ENCODE measurements at regions not wholly inside any gene's neighbourhood (a gene's known extent, or its start where the extent isn't known, plus 50 kb on each side); places are given as distances from the start of the nearest gene placed in this dataset.

DNA sequence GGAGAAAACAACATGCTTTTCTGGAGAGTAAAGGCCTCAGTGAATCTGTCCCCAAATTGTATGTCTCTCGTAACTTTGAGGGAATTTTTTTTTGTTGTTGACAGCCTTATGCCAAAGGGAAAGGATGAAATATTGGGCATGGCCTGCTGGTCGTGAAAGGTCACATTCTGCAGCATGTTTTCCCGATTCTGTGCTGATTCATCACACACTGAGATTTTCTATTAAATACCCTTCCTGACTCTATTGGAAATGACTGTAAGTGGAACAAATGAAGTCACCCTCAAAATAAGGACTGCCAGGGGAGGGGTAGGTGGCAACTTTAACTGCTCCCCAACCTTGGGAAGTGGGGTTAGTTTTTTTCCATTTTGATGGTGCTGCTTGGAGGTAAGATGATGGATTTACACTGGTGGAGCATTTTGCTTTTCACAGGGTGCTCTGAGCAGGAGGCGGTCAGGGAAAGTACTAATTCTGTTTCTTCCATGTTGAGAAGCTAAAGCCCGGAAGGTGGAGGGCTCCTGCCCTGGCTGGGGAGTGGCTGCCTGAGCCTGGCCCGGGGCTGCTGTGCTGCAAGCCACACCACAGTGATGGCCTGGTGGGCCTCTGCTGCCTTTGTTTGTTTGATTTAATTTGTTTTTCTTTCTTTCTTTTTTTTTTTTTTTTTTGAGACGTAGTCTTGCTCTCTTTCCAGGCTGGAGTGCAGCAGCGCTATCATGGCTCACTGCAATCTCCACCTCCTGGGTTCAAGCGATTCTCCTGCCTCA lies 116.8 kb upstream of the SPATA13 start:
- FAIRE-seq (no peak), DNase-seq (ENCODE audit: low spot score) (no peak)

DNA sequence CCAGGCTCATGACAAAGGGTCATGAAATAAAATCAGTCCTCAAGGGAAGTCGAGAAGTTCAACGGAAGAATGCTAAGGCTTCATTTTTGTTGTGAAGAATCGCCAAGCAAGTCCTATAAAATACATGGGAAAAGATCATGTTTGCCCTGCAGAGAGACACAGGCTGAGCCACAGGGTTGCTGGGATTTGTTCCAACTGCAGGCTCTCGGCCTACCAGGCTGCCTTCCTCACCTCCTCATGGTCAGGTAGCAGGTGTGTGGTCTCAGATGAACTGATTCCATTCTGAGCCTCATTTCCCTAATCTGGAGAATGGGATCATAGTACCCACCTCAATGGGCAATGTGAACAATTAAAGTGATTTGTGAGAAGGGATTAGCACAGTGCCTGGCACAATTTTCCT lies 114.9 kb upstream of the SPATA13 start:
- DNase-seq (ENCODE audit: low spot score) (no peak), FAIRE-seq (no peak)

DNA sequence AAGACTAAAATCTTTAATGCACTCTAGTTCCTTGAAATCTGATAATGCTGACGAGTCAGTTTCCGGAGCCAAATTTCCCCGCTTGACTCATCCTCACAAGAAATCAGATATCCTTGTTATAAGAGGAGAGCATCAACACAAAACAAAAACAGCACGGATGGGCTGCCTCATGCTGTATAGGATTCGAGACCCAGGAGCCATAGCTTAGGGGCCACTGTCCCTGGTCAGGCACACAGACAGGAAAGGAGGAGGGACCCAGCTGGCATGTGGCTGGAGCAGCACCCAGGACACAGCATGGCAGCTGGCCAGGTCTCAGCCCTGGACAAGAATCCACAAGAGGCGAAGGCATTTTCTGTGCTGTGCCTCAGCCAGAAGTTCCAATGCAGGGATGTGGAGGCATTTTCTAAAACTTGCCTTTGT lies 110.2 kb upstream of the SPATA13 start:
- DNase-seq (ENCODE audit: low spot score) (no peak), FAIRE-seq (no peak)

DNA sequence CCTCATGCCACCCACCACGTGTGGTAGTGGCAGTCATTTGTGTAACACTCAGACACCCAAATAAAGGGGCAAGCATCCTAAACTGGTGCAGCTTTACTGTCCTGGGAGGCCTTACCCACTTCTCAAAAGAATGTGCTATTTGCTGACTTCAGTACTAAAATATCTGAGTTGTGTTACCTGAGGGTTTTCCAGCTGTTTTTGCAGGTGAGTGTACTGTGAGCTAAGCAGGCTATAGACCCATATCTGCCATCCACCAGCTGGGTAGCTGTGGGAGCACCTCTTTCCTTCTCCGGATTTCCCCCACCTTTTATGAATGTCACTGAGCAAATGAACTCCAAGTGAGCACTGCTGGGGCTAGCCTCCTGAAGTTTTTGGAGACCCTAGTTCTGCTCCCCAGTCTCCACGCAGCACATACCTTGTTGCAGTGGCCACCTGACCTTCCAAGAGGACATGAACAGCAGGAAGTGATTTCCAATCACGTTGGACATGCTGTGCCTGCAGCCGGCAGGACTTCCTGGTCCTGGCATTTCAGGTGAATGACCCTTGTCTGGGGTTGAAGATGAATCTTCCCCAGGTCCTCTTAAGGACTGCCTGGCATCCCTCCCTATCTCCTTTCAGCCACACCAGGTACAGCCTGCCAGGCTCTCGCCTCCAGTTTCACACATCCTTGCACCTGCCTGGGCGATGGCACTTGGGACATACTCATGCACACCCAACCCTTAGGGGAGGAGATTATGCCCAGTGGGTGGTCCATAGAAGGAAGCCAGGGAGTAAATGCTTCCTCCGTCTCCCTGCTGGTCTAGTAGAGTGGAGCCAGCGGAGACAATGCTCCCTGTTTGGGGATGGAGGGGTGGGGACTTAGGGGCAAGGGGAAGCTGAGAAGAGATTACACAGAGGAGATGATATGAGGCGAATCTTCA lies 109.5 kb upstream of the SPATA13 start:
- FAIRE-seq: no peak
- no peak for DNase-seq (ENCODE audit: low spot score)

DNA sequence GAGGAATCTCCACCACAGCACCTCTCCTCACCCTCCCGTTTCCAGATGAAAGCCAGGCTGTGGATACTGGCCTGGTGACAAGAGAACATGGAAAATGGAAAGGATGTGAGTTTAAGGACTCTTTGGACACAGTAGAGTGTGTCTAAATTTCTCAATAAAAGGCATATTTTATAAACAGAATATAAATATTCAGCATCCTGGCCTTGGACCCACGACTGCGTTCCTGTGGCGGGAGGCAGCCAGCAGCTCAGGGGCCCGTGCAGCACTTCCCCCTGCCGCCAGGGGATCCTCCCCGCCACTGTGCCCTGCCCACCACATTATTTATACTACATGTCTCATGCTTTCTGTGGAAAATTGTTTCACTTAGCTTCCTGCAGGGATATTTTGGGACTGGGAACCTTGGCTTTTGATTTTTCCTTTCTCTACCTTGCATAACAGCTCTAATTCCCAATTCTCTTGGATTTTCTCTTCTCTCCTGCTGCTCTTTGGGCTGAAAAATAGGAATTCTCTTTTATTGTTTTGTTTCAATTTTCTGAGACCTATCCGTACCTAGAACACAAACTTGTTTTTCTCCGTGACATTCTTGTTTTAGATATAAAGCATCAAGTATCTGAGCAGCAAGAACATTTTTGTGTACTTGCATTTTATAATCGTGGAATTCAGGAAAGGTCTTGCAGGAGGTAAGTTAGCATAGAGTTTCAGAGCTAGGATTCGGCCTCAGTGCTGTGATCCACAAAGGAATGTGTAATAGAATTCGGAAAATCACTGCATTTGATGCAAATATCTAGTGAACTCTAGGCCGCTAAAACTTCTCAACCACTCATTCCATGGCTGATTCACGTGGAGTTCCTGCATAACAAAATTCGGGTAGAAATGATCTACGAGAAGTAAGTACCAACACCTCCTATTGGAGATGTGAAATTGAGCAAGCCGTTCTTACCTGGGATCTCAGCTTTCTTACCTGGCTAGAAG lies 107.7 kb upstream of the SPATA13 start:
- FAIRE-seq (no peak), DNase-seq (ENCODE audit: low spot score) (peak; percentile 57)

DNA sequence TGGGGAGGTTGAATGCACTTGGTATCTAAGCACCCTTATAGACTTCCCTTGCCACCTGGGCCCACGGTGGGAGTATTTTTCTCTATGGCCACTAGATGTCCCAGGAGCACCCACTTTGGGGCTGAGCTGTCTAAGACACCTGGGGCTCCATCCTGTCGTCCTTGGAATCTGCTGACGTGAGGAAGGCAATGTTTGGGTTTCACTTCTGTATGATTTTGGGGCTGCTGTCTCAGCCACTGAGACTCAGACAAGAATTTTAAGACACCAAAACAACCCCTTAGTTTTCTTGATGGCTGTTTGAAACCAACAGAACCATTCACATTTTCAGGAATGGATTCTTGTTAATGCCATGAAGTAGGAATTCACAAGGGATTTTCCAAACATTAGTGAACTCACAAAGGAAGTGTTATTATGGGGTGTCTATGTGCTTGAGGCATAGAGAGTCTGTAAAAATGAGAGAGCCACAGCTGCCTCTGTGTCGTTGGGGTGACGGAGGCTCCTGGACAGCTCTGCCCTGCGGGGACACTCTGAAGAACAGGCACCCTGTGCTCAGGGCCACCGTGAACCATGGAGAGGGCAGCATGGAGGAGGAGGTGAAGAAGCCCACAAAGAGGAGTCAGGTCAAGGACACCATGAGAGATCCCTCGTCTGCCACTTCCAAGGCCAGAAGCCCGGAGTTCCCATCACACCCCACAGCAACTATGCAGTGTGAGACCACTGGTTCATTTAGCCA lies 106.8 kb upstream of the SPATA13 start:
- peak; percentile 65 for DNase-seq (ENCODE audit: low spot score)
- no peak for FAIRE-seq

DNA sequence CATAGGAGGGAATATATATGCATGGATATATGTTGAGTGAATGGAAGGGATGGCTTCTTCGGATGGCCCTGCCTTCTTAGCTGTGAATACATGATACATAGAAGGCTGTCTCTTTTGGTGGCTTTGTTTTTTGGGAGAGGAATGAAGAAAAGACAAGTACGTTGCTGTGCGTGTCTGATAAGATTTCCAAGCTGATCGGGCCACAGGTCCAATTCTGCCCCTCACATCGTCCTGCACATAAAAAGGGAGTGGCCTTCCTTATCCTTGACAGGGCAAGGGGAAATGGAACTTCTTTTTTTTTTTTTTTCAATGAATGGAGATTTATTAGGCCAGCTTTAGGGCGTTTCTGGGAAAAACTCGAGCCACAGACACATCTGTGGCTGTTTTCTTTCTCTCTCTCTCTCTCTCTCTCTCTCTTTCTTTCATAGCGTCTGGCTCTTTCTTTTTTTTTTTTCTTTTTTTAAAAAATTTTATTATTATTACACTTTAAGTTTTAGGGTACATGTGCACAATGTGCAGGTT lies 103.8 kb upstream of the SPATA13 start:
- no peak for FAIRE-seq
- DNase-seq (ENCODE audit: low spot score): no peak

DNA sequence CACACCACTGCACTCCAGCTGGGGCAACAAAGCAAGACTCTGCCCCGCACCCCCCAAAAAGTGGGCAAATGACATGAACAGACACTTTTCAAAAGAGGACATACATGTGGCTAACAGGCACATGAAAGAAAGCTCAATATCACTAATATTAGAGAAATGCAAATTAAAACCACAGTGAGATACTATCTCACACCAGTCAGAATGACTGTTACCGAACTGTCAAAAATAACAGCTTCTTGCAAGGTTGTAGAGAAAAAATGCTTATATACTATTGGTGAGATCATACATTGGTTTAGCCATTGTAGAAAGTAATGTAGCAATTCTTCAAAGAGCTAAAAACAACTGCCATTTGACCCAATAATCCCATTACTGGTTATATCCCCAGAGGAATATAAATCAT lies 99.5 kb upstream of the SPATA13 start:
- DNase-seq (ENCODE audit: low spot score) (no peak), FAIRE-seq (no peak)

DNA sequence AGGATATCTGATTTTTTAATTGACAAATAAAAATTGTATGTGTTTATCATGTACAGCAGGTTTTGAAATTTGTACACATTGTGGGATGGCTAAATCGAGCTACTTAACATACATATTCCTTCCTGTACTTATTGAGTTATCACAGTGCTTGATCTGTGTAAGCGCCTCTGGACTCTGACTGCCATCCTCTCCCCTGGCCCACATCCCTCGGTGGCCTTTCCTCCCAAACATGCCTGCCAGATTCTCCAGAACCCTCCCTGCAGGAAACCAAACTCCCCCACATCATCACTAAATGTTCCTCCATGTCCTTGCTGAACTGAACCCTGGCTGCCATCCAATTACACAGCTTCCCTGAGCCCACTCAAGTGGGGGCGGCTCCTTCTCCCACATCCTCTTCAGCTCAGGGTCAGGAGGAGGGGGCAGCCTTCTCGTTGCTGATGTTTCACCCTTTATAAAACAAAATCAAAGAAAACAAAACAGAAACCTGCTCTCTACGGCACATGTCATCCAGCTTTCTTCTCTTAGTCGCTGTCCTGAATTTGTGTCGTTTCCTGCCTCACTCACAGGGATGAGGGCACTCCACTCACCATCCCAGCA lies 97.1 kb upstream of the SPATA13 start:
- FAIRE-seq (no peak), DNase-seq (ENCODE audit: low spot score) (no peak)

DNA sequence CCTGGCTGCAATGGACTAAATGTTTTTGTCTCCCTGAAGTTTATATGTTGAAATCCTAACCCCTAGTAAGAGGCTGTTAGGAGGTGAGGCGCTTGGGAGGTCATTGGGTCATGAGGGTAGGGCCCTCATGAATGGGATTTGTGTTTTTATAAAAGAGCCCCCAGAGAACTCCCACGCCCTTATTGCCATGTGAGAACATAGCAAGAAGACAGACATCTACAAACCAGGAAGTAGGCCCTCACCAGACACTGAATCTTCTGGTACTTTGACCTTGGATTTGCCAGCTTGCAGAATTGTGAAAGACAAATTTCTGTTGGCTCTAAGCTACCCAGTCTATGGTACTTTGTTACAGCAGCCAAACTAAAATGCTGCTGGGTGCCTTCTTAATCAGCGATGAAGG lies 96.1 kb upstream of the SPATA13 start:
- DNase-seq (ENCODE audit: low spot score) (no peak), FAIRE-seq (no peak)

DNA sequence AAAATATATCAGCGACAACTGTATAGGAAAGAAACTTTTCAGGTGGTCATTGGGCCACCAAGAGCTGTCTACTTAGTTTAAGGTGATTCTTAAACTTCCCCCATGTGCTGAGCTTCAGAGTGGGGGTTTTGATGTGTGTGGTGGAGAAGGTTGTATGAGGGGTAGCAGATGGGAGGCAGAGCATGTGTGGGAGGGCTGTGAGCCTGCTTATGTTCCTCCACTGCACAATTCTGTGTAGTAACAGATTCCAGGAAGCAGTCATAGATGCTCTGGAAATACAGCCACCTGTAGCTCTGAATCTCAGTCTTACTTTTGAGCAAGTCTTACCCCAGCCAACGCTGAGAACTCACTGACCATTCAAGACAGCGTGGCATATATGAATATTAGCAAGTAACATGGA lies 95.3 kb upstream of the SPATA13 start:
- FAIRE-seq: no peak
- no peak for DNase-seq (ENCODE audit: low spot score)

DNA sequence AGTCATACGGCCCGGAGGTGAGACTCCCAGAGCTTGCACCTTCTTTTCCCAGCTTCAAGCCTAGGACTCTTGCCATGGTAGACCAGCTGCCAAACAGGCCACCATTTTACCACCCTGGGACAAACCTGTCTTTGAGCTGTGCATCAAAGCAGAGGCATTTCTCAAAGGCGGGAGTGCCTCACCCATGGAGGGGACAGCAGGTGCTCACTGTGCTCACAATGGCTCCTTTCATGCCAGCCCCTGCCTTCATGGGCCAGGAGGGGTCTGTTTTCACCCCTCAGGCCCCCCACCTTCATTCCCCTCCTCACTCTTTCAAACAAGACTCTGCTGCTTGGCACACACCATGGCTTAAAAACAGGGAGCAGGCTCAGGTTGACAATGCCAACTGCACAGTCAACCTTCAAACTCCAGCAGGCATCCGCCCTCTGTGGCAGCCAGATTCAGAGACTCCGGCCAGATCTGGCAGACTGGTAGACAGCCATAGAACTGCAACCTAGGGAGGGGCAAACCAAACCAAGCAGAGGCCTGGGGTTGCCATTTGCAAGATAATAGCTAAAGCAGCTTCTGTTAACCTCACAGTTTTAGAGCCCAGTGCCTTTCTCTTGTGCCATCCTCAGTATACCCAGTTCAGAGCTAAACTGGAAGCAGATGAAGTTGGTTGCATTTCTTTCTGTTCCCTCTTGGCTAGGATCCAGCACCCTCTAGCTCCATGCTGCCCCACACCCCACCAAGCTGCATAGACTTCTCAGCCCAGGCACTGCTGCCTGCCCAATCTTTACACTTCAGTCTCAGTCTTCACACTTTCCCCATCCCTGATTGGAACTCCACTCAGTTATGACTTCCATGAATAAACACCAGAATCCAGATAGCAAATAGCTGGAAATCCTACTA lies 93.9 kb upstream of the SPATA13 start:
- FAIRE-seq (no peak), DNase-seq (ENCODE audit: low spot score) (no peak)

DNA sequence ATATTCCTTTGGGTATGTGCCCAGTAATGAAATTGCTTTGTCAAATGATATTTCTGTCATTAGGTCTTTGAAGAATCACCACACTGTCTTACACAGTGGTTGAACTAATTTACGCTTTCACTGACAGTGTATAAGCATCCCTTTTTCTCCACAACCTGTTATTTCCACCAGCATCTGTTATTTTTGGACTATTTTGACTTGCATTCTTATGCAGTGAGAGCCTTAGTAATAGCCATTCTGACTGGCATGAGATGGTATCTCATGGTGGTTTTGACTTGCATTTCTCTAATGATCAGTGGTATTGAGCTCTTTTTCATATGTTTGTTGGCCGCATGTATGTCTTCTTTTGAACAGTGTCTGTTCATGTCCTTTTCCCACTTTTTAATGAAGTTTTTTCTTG lies 92.0 kb upstream of the SPATA13 start:
- FAIRE-seq (no peak), DNase-seq (ENCODE audit: low spot score) (no peak)

DNA sequence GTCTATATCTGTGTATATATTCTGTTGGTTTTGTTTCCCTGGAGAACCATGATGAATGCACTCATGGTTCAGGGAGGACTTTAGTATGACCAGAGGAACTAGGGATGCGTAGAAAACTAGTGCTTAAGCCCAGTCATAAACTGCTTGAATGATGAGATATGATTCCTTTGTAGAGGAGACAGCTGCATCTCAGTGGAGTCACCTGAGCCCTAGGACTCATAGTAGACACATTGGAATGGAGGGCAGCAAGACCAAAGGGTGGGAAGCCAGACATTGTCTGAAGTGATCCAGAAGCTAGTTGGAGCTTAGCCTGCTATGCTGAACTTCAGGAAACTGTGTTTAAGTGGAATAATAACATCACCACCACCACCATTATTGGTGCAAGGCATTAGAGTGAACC lies 89.5 kb upstream of the SPATA13 start:
- DNase-seq (ENCODE audit: low spot score) (no peak), FAIRE-seq (no peak)

DNA sequence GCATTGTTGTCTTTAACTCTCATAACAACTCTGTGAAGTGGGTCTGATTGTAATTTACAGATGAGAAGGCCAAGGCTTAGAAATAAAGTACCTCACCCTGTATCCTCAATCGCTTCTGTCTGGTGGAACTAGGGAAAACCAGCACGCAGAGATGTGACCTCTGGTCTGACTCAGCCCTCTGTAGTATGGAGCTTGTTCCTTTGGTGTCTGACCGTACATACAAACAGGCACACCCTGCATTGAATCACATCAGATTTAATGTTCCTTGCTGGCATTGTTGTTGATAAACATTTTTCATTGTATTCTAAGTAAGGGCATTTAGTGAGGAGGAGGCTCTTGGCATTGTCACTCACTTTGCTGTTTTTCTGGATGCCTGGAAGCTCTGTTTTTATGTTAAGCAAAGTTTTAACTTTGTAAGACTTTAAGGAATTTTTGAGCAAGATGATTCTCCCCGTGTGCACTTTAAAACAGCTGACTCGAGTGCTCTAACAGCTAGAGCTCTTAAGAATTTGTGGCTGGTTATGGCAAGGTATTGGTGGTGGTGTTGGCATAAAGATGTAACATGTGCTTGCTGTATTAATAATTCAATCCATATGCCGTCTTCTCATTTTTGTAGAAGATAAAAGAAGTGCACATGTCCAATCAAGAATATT lies 89.0 kb upstream of the SPATA13 start:
- FAIRE-seq (no peak), DNase-seq (ENCODE audit: low spot score) (no peak)

DNA sequence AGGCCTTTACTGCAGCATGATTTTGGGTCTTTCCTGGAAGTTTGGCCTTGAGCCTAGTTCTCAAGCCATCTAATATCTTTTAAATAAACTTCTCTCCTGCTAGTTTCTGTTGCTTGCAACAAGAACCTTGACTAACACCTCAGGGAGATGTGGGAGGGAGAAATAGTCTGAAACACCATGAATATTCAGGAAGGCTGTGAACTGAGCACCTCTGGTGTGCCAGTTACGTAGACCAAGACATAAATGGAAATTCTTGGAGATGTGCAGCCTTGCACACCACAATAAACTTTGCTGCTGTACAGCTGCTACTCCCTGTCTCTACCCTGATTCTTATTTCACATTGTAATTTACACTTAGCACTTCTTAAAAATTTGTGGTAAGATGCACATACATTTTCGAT lies 86.9 kb upstream of the SPATA13 start:
- DNase-seq (ENCODE audit: low spot score): no peak
- no peak for FAIRE-seq

DNA sequence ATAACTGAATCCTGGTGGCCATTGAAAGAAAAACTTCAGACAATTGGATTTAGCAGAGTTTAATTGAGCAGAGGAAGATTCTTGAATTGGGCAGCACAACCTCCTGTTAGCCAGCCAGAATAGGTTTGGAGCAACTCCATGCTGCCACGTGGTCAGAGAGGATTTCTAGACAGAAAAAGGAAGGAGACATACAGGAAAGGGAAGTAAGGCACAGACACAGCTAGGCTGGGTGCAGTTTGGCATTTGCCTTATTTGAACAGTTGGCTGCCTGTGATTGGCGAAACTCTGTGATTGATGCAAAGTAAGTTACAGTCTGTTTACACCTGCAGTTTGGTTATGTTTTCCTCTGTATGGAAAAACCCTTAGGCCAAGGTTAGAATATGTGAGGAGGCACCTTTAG lies 85.8 kb upstream of the SPATA13 start:
- DNase-seq (ENCODE audit: low spot score) (no peak), FAIRE-seq (no peak)

DNA sequence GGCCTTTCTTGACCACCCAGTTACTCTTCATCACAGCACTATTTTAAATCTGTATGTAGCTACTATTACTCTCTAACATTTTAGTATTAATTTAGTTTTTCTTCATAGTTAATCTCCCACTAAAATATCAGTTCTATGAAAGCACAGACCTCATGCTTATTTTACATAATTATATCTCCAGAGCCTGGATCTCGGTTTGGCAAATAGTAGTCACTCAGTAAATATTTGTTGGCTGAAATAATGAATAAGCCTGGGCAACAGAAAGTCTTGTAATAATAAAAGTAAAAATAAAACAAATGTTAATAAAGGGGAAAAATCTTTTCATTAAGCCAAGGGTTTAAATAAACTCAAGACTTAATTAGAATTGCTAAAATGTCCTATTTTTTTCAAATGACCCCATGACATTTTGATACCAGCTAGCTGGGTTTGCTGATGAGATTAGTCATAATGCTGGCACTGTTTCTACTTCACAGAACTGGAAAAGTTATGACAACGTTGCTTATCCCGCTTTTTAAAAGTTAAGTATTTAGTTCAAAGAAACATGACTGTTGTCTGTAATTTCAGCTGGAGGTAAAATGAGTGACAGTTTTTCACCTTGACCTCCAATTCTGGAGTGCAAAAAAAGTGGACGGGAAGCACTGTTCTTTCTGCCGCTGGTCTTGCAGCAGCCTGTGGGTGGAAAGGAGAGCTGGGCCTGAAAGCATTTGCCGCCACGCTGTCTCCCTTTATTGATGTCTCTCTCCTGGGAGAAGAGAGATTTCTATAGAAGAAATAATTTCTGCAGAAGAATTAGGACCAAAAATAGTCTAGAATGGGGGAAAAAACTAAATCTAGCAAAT lies 85.2 kb upstream of the SPATA13 start:
- DNase-seq (ENCODE audit: low spot score) (no peak), FAIRE-seq (no peak)
